ENCODE measurements at regions not wholly inside any gene's neighbourhood (a gene's known extent, or its start where the extent isn't known, plus 50 kb on each side); places are given as distances from the start of the nearest gene placed in this dataset.

- CTCF ChIA-PET: no interaction called here
- intact Hi-C loops (cut with micrococcal nuclease): no loop called here
- no peak overlapping the region for H3K4me3 ChIP-seq (ENCODE audit: control extremely low read depth in 1 of 5, extremely low read depth in 1 of 5, insufficient read depth in 1 of 5, low read depth in 2 of 5, low read length in 4 of 5)
- H3K9me3 ChIP-seq (ENCODE audit: control extremely low read depth in 1 of 3, control insufficient read depth in 2 of 3, insufficient read depth in 1 of 3, low read length in 2 of 3): no peaks in the 10 kb centered on the region
- H3K27me3 ChIP-seq (replicated peaks in 1 of 4; ENCODE audit: control extremely low read depth in 1 of 4, control insufficient read depth in 3 of 4, insufficient read depth in 4 of 4, low read length in 3 of 4): no peaks in the 10 kb centered on the region
- POLR2A ChIA-PET: no interaction called here
- no peak overlapping the region for H3K27ac ChIP-seq (ENCODE audit: low read length in 2 of 2)
- TF ChIP-seq EZH2 (IDR thresholded peaks at IDR 0.05; ENCODE audit: borderline replicate concordance, insufficient read depth, low read depth, low read length, poor library complexity, severe bottlenecking) (no peak), CTCF (IDR thresholded peaks at IDR 0.05) (no peak)
- H3K27me3 Mint-ChIP-seq: peaks cover 12% of the 10 kb centered on the region
- no peaks in the 10 kb centered on the region for H3K4me1 Mint-ChIP-seq
- H2AFZ ChIP-seq (ENCODE audit: insufficient read depth, low read depth, low read length, poor library complexity, severe bottlenecking): no peak overlapping the region
- ATAC-seq (ENCODE audit: low read depth): no peak
- no peak for DNase-seq
- H3K9me3 Mint-ChIP-seq (ENCODE audit: insufficient read depth): no peaks in the 10 kb centered on the region
- no peaks in the 10 kb centered on the region for H3K4me1 ChIP-seq (ENCODE audit: control insufficient read depth in 2 of 2, insufficient read depth in 2 of 2, low read length in 2 of 2)
- H3K9ac ChIP-seq (ENCODE audit: low read length): no peak overlapping the region
- no peaks in the 10 kb centered on the region for H4K20me1 ChIP-seq (ENCODE audit: control insufficient read depth, insufficient read depth, low read length, poor library complexity, severe bottlenecking)
- H3K36me3 ChIP-seq (replicated peaks in 1 of 2; ENCODE audit: control extremely low read depth in 1 of 2, control insufficient read depth in 1 of 2, extremely low read depth in 1 of 2, insufficient read depth in 2 of 2, low read length in 1 of 2): no peaks in the 10 kb centered on the region
- H3K4me2 ChIP-seq (replicated peaks; ENCODE audit: low read depth, low read length, poor library complexity, severe bottlenecking): no peak overlapping the region
- no peak overlapping the region for H3K4me3 Mint-ChIP-seq
- H3K27ac Mint-ChIP-seq: no peak overlapping the region
- H3K79me2 ChIP-seq (ENCODE audit: control insufficient read depth, insufficient read depth, low read length): no peaks in the 10 kb centered on the region
Observed at GRCh38 chr6:12578097-12578496, 138.5 kb upstream of the PHACTR1 start.

- Mint-ChIP-seq H3K27ac (no peak overlapping the region), H3K4me3 (no peak overlapping the region), H3K4me1 (no peaks in the 10 kb centered on the region), H3K9me3 (ENCODE audit: insufficient read depth) (no peaks in the 10 kb centered on the region), H3K27me3 (peaks cover 12% of the 10 kb centered on the region)
- no peaks in the 10 kb centered on the region for H3K79me2 ChIP-seq (ENCODE audit: control insufficient read depth, insufficient read depth, low read length)
- TF ChIP-seq EZH2 (IDR thresholded peaks at IDR 0.05; ENCODE audit: borderline replicate concordance, insufficient read depth, low read depth, low read length, poor library complexity, severe bottlenecking) (no peak), CTCF (IDR thresholded peaks at IDR 0.05) (no peak)
- H3K4me3 ChIP-seq (ENCODE audit: control extremely low read depth in 1 of 5, extremely low read depth in 1 of 5, insufficient read depth in 1 of 5, low read depth in 2 of 5, low read length in 4 of 5): no peak overlapping the region
- no peak overlapping the region for H3K27ac ChIP-seq (ENCODE audit: low read length in 2 of 2)
- no peaks in the 10 kb centered on the region for H3K4me1 ChIP-seq (ENCODE audit: control insufficient read depth in 2 of 2, insufficient read depth in 2 of 2, low read length in 2 of 2)
- H3K9ac ChIP-seq (ENCODE audit: low read length): no peak overlapping the region
- intact Hi-C loops (cut with micrococcal nuclease): no loop called here
- DNase-seq (no peak), ATAC-seq (ENCODE audit: low read depth) (no peak)
- no peaks in the 10 kb centered on the region for H3K36me3 ChIP-seq (replicated peaks in 1 of 2; ENCODE audit: control extremely low read depth in 1 of 2, control insufficient read depth in 1 of 2, extremely low read depth in 1 of 2, insufficient read depth in 2 of 2, low read length in 1 of 2)
- CTCF ChIA-PET: no interaction called here
- H3K4me2 ChIP-seq (replicated peaks; ENCODE audit: low read depth, low read length, poor library complexity, severe bottlenecking): no peak overlapping the region
- POLR2A ChIA-PET: no interaction called here
- H2AFZ ChIP-seq (ENCODE audit: insufficient read depth, low read depth, low read length, poor library complexity, severe bottlenecking): no peak overlapping the region
- H4K20me1 ChIP-seq (ENCODE audit: control insufficient read depth, insufficient read depth, low read length, poor library complexity, severe bottlenecking): no peaks in the 10 kb centered on the region
- WGBS (ENCODE audit: insufficient coverage): 100% methylated on average over 1 of the region's 3 CpGs
- H3K27me3 ChIP-seq (replicated peaks in 1 of 4; ENCODE audit: control extremely low read depth in 1 of 4, control insufficient read depth in 3 of 4, insufficient read depth in 4 of 4, low read length in 3 of 4): no peaks in the 10 kb centered on the region
- no peaks in the 10 kb centered on the region for H3K9me3 ChIP-seq (ENCODE audit: control extremely low read depth in 1 of 3, control insufficient read depth in 2 of 3, insufficient read depth in 1 of 3, low read length in 2 of 3)
Observed at GRCh38 chr6:12578751-12579150, 137.8 kb upstream of the PHACTR1 start.
